ENCODE measurements at regions not wholly inside any gene's neighbourhood (a gene's known extent, or its start where the extent isn't known, plus 50 kb on each side); places are given as distances from the start of the nearest gene placed in this dataset.
A peak's percentile ranks its signal among the peaks of the same experiment; 100 is the strongest.
"Not testable (repeated sequence)": the region's sequence is repeated elsewhere in the genome, so short reads cannot be mapped to it uniquely, and the experiment has no call there.

DNA sequence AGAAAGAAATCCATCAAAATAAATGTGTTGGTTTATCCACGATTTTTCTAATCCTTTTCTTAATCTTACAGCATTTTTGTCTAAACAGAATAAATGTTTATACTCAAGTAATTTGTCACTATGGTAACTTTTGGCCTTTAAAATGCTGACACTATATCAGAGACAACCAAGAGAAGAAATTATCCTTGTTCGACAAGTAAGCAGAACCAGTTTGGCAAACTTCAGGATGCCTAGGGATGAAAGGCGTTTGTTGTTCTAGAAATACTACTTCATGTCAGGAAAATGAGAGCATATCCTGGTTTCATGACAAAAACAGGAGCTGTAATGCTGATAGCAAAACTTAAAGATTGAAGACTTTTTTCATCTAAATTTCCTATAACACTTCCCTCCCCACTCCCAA is 308.0 kb upstream of the ATP11B start:
- no peak for DNase-seq

DNA sequence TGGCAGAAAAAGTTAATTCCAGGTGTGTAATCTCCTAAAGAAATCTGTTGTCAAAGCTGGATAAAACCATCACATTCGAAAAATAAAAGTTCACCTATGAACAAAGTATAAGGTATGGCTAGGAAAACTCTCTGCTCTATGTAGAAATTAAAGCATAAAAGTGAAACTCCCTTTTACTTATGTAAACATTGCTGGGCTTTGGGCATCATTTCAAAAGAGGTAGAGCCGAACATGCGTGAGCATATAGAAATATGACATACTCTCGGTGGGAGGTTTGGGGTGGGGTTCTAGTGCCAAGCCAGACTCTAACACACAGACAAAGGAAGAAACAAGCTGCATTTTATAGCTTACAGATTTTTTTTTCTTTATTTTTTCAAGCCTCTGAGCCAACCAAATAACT is 306.8 kb upstream of the ATP11B start:
- no peak for DNase-seq

DNA sequence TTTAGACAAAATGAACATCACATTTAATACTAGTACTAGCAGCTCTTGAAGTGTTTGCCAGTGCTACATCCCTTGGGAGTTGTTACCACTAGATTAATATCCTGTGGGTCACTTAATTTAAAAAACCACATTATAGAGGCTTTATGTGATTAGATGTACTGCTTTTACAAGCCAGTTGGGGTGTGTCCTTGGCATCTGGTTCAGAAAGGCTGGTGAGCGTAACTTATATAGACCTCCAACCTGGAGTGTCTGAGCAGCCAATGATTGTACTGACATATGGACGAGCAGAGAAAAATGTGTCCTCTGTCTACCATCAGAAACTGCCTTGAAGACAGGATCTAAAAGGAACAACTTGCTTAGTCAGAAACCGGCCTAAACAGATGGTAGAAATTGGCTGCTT is 306.2 kb upstream of the ATP11B start:
- DNase-seq: peak; percentile 99

DNA sequence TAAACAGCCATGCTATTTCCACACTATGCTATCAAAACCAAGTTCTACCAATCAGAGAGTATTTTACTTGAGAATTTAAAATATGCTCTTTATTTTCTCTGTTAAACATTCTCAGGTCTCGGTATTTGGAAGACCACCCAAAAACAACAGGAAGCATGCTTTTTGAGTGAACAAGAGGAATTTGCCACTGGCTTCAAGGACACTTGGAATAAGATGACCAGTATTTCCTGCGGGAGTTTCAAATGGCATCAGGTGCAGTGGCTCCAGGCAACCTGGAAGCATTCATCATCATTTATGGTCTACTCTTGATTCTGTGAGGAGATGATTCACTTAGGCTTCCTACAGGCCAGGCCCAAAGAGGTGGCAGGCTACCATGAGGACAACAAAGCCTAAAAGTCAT is 305.7 kb upstream of the ATP11B start:
- DNase-seq: no peak

DNA sequence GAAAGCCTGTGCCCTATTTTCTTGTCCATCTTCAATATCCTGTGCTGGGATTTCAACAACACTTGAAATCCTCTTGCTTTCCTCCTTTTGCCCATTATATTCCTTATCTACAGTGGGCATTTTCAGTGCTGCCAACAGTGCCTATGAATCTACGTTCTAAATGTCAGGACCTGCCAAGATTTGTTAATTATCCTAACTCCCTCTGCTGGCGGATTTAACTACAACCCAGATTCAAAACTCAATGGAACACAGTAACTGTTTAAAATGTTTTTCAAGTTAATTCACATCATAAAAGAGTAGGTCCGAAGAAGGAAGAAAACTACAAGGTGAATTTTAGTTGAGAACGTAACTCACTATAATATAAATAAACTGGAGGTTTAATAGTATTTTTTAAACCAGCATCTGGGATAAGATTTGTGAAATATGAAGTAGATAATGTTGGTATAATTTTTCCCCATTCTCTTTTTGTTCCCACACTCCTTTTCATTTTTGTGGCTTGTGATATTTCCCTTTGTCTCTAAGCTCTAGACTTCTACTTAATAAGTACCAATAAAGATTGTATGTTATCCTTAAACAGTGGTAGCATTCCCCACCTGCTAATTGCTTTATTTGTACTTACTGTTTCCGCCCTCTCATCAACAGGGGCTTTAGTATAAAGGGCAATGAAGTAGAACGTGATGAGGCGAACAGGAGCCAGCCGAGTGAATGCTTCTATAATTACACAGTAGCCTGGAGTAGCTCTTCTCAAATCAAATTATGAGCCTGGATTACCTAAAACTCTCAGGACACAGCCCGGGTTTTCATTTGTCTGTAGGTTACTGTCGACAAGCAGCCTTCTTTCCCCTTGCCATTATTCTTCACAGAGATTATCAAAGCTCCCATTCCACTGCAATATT is 302.5 kb upstream of the ATP11B start:
- peak; percentile 74 for DNase-seq

DNA sequence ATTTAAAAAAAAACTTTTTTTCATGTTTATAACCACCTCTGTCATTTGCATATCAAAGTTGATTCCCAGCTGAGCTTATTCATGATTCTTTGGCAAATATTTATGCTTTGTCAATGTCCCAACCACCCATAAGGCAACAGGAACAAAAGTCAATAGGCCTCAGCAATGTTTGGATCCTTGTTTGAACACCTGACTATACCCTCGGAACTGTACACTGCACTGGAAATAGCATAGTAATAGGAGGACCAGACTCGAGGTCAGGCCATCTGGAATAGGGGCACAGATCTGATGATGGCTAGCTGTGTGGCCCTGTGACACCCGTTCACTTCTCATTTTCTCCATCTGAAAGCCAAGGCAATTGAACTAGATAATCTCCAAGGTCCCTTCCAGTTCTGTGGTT is 301.7 kb upstream of the ATP11B start:
- no peak for DNase-seq

DNA sequence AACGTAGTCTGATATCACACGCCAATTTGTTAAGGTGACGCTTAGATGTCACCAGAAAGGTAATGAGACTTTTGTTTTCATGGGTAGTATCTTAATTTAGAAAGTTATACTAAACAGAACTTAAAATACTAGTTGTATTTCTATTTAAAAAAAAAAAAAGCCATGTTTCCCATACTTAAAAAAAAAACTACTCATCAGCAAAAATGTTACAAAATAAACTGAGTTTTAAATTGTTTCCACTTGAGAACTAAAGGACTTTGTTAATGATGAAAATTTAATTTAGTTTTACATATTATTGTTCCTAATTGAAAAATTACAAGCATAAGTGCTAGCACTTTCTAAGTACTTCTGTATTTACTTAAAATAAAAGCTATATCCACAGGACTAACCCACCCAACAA is 300.8 kb upstream of the ATP11B start:
- DNase-seq: no peak

DNA sequence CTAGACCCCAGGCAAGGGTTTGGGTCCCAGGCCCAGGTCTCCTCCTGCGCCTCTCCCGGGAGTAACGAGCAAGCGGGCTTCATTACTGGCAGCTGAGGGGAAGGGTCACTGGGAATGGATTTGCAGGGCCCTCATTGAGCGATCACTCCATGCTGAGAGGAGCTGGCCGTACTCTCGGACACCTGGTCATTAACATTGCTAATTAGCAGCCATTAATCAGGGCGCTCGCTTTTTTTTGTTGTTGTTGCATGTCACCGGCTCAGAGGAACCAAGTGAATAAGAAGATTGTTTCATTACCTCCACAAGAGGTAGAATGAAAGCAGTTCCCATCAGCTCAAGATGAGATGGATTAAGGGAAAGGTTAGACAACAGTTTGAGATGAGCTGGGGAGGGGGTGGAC is 293.0 kb upstream of the ATP11B start:
- DNase-seq: no peak

DNA sequence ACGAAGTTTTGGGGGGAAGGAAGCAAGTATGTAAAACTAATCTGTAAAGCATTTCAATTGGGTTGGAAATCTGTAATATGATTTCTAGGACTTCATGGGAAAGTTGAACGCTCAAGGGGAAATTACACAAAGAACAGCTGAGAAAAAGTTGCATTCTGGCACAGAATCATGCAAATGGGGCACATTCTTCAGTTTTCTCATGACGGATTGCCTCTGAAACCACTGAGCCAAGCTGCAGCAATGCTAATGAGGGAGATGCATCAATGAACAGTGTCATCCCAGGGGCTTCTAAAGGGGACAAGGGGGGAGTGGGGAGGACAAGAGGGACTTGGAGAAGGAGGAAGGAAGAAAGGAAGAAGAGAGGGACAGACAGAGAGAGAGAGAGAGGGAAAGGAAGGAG is 291.4 kb upstream of the ATP11B start:
- no peak for DNase-seq

DNA sequence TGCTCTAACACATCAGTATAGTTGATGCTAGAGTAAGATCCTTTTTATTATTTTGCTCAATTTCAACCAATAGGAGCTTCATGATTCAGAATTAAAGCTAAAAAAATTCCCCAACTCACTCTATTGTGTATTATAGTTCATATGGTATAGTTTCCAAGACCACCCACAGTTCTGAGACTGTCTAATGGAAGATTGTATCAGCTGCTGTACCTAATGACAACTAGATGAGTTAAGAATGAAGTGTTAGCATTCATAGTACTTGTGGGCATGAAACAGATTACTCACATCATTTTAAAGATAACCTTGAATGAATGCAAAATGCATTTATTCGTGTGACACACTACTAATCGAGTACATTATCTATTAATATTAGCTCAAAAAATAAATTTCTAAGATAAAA is 289.9 kb upstream of the ATP11B start:
- DNase-seq: no peak

DNA sequence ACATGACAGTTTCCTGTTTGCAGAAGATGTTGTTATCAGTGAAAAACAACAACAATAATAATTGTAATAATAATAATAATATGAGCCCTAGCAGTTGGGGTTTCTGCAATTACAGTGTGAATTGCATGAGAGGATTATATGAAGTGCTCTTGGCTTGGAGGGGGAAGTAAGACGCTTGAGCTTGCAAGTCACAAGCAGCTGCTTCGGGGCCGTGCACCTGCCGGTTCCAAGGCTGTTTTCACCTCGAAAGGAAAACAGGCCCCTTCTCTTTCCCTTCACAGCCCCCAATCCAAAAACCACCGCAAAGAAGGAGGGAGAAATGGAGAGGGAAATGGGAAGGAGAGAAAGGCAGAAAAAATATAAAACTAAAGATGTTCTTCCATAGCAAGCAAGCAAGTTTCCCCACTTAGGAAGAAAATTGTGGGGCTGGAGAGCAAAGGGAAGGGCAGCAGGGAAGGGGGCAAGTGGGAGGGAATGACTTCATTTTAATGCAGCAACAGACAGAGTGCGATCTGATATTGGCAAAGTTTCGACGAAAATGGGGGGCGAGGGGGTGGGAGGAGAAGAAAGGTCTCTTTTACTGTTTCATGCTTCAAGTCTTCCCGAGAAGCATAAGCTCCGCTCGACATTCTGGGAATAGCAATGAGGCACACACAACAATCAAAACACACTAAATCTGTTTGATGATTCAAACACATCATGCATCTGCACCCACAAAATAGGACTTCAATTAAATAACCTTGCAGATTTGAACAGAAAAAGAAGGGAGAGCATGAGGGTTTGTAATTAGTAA is 284.2 kb upstream of the ATP11B start:
- DNase-seq: peak; percentile 92

DNA sequence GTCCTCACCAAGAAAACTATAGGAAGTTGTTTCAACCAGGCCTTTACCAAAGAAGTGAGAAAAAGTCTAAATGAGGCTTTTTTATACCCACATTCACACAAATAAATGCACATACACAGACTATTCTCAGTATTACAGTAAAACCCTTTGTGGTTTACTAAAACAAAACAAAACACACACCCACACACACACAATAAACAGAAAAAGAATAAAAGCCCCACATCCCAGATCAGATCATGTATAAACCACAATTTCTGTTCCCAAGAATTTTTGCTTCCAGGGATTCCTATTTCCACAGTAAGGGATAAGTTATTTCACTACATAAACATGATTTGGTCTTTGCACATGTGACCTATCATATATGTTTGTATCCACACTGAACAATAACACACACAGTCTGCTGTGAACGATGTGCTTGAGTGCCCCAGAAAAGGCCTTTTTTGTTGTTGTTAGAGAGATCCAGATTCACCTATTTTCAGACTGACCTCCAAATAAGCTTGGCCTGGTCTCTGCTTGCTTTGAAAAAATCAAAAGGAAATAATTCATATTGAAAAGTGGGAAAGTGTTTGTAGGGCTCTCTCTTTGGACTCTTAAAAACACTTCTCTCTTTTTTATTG is 283.4 kb upstream of the ATP11B start:
- DNase-seq: no peak

DNA sequence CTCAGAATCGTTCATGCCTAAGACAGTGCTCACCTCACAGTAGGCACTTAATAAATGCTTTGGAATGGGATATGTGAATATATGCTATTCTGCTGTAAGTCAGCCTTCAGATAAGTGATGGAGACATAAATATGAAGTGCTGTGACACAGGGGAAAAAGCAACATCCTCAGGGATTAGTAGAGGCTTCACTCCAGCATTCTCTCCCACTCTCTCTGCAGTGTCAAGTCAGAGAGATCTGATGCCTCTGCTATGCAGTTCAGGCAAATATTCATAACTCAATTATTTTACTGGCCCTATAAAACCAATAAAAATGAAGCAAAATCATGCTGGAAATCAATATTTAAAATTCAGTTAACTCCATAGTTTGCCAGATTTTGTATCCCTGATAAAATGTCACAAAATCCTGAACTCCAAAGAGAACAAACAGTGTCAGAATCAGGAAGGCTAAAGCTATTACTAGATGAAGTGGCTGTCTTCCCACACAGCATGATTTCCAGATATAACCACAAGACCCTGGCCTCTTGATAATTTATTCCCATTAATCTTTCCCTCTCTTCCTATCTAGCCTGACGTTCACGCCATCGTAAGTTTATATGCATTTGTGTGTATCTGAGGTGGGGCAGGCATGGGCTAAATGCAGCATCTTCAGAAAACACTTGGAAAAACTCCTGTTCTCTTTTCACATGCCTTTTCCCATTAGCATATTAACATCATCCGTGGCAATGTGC is 278.9 kb upstream of the ATP11B start:
- DNase-seq: no peak

DNA sequence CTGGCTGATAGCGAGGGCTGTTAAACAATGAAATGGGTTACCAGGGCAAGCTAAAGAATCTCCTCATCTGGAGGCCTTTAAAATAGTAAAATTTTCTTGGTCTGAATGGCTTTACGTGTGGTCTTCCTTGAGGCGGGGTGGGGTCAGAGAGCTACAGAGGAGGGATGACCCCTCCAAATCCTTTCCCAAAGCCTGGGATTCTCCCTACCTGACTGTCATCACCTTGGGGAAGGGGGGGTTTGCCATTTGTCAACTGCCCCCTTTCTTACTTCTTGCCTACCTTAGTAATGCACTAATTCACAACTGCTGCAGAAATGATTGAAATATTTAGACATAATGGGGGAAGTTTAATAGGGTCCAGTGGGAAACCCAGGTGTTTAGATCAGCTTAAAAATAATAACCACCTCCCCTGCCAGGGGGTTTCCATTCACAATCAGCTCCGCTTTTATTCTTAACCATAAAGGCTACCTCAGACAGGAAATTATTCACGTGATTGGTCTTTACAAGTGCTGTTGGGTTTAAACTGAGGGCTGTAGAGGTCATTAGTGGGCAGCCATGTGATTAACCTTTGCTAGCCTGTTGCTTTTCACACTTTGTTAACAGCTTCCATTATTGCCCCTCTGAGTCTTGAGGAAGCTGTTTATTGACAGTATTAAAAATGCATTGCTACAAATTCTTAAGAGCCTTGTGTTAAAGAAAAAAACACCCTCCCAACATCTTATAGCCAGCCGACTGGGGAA is 276.5 kb upstream of the ATP11B start:
- no peak for DNase-seq

DNA sequence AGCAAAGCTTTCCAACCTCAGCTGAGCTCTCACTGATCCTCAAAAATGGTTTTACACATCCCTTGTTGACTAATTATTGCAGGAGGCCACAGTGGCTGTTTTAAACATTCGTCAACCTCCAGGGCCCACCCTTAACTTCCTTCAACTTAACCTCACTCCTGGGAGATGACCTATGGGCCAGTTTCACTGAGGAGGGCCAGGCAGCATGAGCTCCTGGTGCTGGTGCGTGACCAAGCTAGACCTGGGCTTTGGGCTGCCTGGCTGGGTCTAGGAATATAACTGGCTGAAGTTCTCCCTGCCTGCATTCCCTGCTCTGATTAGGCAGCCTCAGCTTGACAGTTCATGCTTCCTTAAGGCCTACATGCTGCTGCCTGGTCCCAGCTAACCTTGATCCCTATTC is 273.7 kb upstream of the ATP11B start:
- DNase-seq: no peak

DNA sequence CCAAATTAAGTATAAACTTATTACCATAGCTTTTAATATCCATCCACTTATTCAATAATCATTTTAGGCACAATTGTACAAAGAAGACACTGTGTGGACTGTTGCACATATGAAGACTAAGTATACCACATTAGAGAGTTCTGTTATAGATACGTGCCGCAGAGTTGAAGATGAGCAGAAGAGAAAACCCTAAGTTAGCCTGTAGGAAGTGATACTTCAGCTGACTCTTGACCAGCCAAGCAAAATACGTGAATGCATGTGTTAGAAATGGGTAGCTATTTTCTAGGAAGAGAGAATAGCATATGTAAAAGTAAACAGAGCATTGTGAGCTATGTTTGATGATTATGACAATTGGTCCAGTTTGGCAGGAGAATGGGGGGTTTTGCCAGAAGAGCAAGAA is 272.0 kb upstream of the ATP11B start:
- no peak for DNase-seq

DNA sequence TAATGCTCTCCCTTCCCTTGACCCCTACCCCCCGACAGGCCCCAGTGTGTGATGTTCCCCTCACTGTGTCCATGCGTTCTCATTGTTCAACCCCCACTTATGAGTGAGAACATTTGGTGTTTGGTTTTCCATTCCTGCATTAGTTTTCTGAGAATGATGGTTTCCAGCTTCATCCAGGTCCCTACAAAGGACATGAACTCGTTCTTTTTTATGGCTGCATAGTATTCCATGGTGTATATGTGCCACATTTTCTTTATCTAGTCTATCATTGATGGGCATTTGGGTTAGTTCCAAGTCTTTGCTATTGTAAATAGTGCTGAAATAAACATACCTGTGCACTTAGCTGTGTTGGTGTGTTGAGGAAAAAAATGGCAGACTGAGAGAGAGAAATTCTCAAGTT is 269.9 kb upstream of the ATP11B start:
- DNase-seq: not testable (repeated sequence)

DNA sequence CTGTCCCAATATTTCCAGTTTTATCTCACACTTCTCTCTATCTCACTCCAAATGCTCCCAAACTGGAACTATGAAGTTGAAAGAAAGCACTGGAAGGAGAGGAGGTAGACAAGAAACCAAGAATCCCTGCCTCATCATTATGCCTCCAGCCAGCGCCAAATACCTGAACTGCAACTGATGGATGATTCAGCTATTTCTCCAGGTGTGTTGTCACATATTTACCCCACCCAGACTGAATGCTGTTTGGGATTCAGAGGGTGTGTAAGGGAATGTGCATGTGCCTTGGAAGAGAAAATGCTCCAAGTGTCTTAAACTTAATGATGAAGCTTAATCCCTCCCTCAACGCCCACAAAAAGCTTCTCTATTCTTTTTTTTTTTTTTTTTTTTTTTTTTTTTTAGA is 269.5 kb upstream of the ATP11B start:
- no peak for DNase-seq

DNA sequence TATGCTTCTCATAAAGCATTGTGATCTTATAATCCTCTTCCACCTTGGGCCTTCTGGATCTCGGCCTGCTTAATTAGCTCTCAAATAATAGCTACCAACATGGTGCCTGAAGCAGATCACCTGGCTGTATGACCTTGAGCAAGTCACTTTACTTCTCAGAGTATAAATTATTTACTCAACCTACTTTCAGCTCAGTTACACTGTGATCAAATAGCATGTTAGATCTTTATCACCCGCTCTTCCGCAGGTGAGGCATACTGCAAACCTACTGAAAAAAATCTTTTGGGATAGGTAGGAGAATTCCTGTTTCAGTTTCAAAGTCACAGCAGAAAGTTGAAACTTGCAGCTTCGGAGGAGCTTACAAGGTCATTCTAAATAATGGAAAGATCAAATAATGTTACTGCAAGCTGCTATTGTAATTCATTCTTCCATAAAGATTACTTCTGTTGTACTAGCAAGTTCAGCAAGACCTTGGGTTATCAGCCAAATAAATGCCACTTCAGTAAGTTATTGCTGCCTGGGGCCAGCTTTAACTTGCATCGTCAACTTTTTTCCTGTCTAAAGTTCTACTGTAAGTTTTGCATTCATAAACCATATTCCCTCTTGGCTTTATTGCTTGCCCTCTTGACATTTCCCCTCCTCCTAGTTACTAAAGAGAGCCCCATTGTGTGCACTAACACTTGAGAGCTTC is 268.4 kb upstream of the ATP11B start:
- no peak for DNase-seq

DNA sequence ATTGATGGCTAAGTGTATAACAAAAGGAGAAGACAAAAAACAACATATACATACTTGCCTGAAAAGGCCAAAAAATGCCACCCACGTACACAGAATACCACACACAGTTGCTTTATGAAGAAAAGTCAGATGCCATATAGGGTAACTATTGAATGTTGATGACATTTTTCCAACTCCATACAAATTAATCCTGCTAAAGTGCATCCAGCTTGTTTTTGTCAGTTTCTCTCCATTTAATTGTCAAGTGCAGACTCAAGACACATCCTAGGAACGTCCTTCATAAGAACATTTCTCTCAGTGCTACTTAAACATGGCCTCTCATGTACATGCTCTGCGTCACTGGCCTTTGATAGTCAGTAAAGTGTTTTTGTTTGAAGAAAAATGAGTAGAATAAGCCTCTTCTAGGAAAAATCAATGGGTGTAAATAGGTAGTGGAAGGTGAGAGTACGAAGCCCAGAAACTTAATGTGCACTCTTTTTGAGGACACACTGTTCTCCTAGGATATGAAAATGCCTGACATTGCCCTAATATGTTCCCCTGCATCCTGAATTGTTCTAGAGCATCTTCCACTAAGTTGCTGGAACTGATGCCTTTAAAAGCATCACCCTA is 267.4 kb upstream of the ATP11B start:
- DNase-seq: no peak

DNA sequence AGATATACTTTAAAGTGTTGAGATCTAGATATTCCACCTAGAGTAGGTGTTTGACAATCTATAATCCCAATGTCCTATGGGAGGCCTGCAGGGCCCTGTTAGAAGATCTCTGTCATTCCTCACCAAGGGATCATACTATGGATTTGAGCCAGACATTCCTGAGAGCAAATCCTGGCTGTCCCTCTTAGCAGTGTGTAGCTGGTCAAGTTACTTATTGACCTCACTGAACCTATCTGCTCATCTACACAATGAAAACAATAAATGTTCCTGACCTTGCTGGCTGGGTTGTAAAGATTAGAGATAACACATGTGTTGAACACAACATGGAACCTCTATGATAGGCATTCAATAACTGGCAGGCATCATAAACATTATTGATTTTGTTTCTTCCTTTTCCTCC is 265.6 kb upstream of the ATP11B start:
- DNase-seq: no peak
